ENCODE measurements at regions not wholly inside any gene's neighbourhood (a gene's known extent, or its start where the extent isn't known, plus 50 kb on each side); places are given as distances from the start of the nearest gene placed in this dataset.

- Mint-ChIP-seq H3K9me3 (no peaks in the 10 kb centered on the region), H3K36me3 (ENCODE audit: low read depth) (no peaks in the 10 kb centered on the region), H3K27ac (no peak overlapping the region), H3K27me3 (no peaks in the 10 kb centered on the region), H3K4me1 (no peaks in the 10 kb centered on the region), H3K4me3 (no peak overlapping the region)
- no peak for TF ChIP-seq CTCF (IDR thresholded peaks at IDR 0.05)
- DNase-seq (no peak), ATAC-seq (ENCODE audit: low read depth) (no peak)
- intact Hi-C loops (cut with micrococcal nuclease), result no loop called here
- ChIA-PET CTCF (no interaction called here), POLR2A (no interaction called here)
Measured at GRCh38 chr16:80299416-80299815, 241.4 kb upstream of the DYNLRB2 start.

- intact Hi-C loops (cut with micrococcal nuclease), result no loop called here
- Mint-ChIP-seq H3K4me1 (no peaks in the 10 kb centered on the region), H3K27me3 (no peaks in the 10 kb centered on the region), H3K4me3 (no peak overlapping the region), H3K36me3 (ENCODE audit: low read depth) (no peaks in the 10 kb centered on the region), H3K9me3 (no peaks in the 10 kb centered on the region), H3K27ac (no peak overlapping the region)
- DNase-seq (no peak), ATAC-seq (ENCODE audit: low read depth) (no peak)
- POLR2A ChIA-PET, result no interaction called here
- CTCF ChIA-PET, result no interaction called here
- no peak for TF ChIP-seq CTCF (IDR thresholded peaks at IDR 0.05)
Measured at GRCh38 chr16:80298676-80299075, 242.1 kb upstream of the DYNLRB2 start.

GRCh38 chr16:80296034-80296433, 244.8 kb upstream of the DYNLRB2 start:
- Mint-ChIP-seq H3K36me3 (ENCODE audit: low read depth) (no peaks in the 10 kb centered on the region), H3K27ac (no peak overlapping the region), H3K27me3 (no peaks in the 10 kb centered on the region), H3K4me1 (no peaks in the 10 kb centered on the region), H3K9me3 (no peaks in the 10 kb centered on the region), H3K4me3 (no peak overlapping the region)
- intact Hi-C loops (cut with micrococcal nuclease), result no loop called here
- ChIA-PET POLR2A (no interaction called here), CTCF (no interaction called here)
- ATAC-seq (ENCODE audit: low read depth), result no peak
- no peak for DNase-seq
- TF ChIP-seq CTCF (IDR thresholded peaks at IDR 0.05), result no peak

- no peaks in the 10 kb centered on the region for H3K4me1 Mint-ChIP-seq
- ATAC-seq (ENCODE audit: low read depth), result no peak
- no peak overlapping the region for H3K4me3 Mint-ChIP-seq
- intact Hi-C loops (cut with micrococcal nuclease), result no loop called here
- CTCF ChIA-PET, result no interaction called here
- H3K27me3 Mint-ChIP-seq, result no peaks in the 10 kb centered on the region
- no peak for TF ChIP-seq CTCF (IDR thresholded peaks at IDR 0.05)
- no peaks in the 10 kb centered on the region for H3K9me3 Mint-ChIP-seq
- H3K36me3 Mint-ChIP-seq (ENCODE audit: low read depth), result no peaks in the 10 kb centered on the region
- POLR2A ChIA-PET, result no interaction called here
- no peak for DNase-seq
- H3K27ac Mint-ChIP-seq, result no peak overlapping the region
Measured at GRCh38 chr16:80294172-80294571, 246.6 kb upstream of the DYNLRB2 start.

GRCh38 chr16:80288616-80289015, 252.2 kb upstream of the DYNLRB2 start:
- ATAC-seq (ENCODE audit: low read depth) (no peak), DNase-seq (no peak)
- Mint-ChIP-seq H3K27ac (no peak overlapping the region), H3K36me3 (ENCODE audit: low read depth) (no peaks in the 10 kb centered on the region), H3K27me3 (peaks cover 9% of the 10 kb centered on the region), H3K9me3 (no peaks in the 10 kb centered on the region), H3K4me1 (no peaks in the 10 kb centered on the region), H3K4me3 (no peak overlapping the region)
- no peak for TF ChIP-seq CTCF (IDR thresholded peaks at IDR 0.05)
- intact Hi-C loops (cut with micrococcal nuclease), result no loop called here
- ChIA-PET POLR2A (no interaction called here), CTCF (no interaction called here)
